GM10248 (cell line): ENCODE measurements at regions not wholly inside any gene's neighbourhood (a gene's known extent, or its start where the extent isn't known, plus 50 kb on each side); places are given as distances from the start of the nearest gene placed in this dataset.

Source experiments
- CTCF ChIA-PET: fragments of 300-600 bp; sonication (Branson Sonifier 250); formaldehyde crosslinking; extraction: SDS; loops from one replicate; lab custom pipeline; 2021; ENCODE audit warnings: antibody characterized with exemption; lab: Yijun Ruan, JAX
- POLR2A ChIA-PET: fragments of 350-650 bp; sonication (Branson Sonifier 250); formaldehyde crosslinking; extraction: SDS; loops from one replicate; lab custom pipeline; 2020; ENCODE audit warnings: antibody characterized with exemption; lab: Yijun Ruan, JAX
- DNase-seq: peaks from one replicate; pipeline ENCODE4 v3.0.0; 2012; ENCODE audit errors: extremely low spot score
- CTCF ChIP-seq: IDR thresholded peaks from 2 replicates; pipeline ENCODE4 v1.5.1; 2012; ENCODE audit warnings: mild to moderate bottlenecking, low read depth; ENCODE audit errors: extremely low read depth, missing control alignments, control extremely low read depth

GRCh38 chr7:17622451-17622850 is 317.8 kb downstream of the SNX13 start:
- POLR2A ChIA-PET = no interaction called here
- CTCF ChIA-PET = interaction anchor here (1.7 to 2.8 kb wide), 2 partner anchors 9 to 11 kb away, joined by 6 read pairs; no protein-coding TSS in a partner anchor
- TF ChIP-seq CTCF = no peak
- no peak for DNase-seq

GRCh38 chr7:17623546-17624185 is 316.6 kb downstream of the SNX13 start:
- POLR2A ChIA-PET = no interaction called here
- CTCF ChIA-PET = interaction anchor here (0.8 to 2.8 kb wide), 5 partner anchors 8 to 27 kb away, joined by 3 to 6 read pairs (median 4); no protein-coding TSS in a partner anchor
- TF ChIP-seq CTCF = no peak
- DNase-seq = no peak

GRCh38 chr7:17624379-17624778 is 315.9 kb downstream of the SNX13 start:
- ChIA-PET CTCF (interaction anchor here (0.8 to 2.8 kb wide), 5 partner anchors 13 to 26 kb away, joined by 3 to 6 read pairs (median 3); no protein-coding TSS in a partner anchor), POLR2A (interaction anchor here (0.7 kb wide), 1 partner anchor 48 kb away, joined by 3 read pairs; no protein-coding TSS in a partner anchor)
- no peak for TF ChIP-seq CTCF
- DNase-seq = no peak

GRCh38 chr7:17625043-17625442 is 315.3 kb downstream of the SNX13 start:
- TF ChIP-seq CTCF = no peak
- CTCF ChIA-PET = interaction anchor here (0.9 to 1.4 kb wide), 3 partner anchors 13 to 25 kb away, joined by 3 read pairs; no protein-coding TSS in a partner anchor
- no peak for DNase-seq
- POLR2A ChIA-PET = no interaction called here

GRCh38 chr7:17626235-17626634 is 314.1 kb downstream of the SNX13 start:
- ChIA-PET CTCF (no interaction called here), POLR2A (no interaction called here)
- no peak for DNase-seq
- TF ChIP-seq CTCF = no peak

- no peak for DNase-seq
- ChIA-PET POLR2A (no interaction called here), CTCF (interaction anchor here (0.8 to 1.6 kb wide), 3 partner anchors 8 to 12 kb away, joined by 3 to 6 read pairs (median 3); no protein-coding TSS in a partner anchor)
- TF ChIP-seq CTCF = no peak
Observed at GRCh38 chr7:17631061-17631460, 309.2 kb downstream of the SNX13 start.
